ENCODE measurements at regions not wholly inside any gene's neighbourhood (a gene's known extent, or its start where the extent isn't known, plus 50 kb on each side); places are given as distances from the start of the nearest gene placed in this dataset.
"Not testable (repeated sequence)": the region's sequence is repeated elsewhere in the genome, so short reads cannot be mapped to it uniquely, and the experiment has no call there.

DNA sequence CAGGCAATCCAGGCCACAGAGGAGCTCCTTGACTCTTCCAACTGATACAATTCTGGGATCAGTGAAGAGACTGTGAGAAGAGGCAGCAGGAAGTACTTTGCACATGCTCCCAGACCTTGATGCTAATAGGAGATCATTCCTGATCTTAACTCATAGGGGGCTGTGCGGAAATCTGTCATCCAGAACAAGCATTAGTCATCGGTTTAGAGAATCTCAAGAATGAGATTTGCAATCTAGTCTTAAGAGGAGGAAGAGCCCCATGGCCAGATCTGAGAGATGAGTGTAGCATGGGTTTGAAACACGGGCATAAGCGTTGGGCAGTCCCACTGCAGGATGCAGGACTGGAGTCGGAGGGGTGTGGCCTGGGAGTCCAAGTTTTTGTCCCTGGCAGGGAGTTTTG lies 1081.1 kb downstream of the NAALADL2 start:
- intact Hi-C loops (cut with micrococcal nuclease): no loop called here

DNA sequence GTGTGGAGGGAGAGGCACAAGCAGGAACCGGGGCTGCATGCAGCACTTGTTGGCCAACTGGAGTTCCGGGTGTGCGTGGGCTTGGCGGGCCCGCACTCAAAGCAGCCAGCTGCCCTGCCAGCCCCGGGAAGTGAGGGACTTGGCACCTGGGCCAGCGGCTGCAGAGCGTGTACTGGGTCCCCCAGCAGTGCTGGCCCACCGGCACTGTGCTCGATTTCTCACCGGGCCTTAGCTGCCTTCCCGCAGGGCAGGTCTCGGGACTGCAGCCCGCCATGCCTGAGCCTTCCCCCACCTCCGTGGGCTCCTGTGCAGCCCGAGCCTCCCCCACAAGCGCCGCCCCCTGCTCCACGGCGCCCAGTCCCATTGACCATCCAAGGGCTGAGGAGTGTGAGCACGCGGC lies 1078.2 kb downstream of the NAALADL2 start:
- in situ Hi-C loops (cut with MboI); H3K9ac ChIP-seq (ENCODE audit: insufficient read depth in 1 of 2, low read depth in 2 of 2, low read length in 2 of 2); POLR2A ChIA-PET; H3K36me3 ChIP-seq (ENCODE audit: control insufficient read depth, insufficient read depth, low read length); H3K4me2 ChIP-seq (ENCODE audit: insufficient read depth, low read length); BruUV-seq (replicated peaks); ATAC-seq; intact Hi-C loops (cut with micrococcal nuclease); H3K4me1 ChIP-seq (replicated peaks in 1 of 2; ENCODE audit: control insufficient read depth in 2 of 2, insufficient read depth in 2 of 2, low read length in 2 of 2); CTCF ChIA-PET (ENCODE audit: low intra/inter-chr PET ratio); H3K9me1 ChIP-seq (ENCODE audit: control insufficient read depth, insufficient read depth, low read length); H3K79me2 ChIP-seq (ENCODE audit: control insufficient read depth, insufficient read depth, low read length); H3K9me3 ChIP-seq (replicated peaks; ENCODE audit: control insufficient read depth, insufficient read depth, low read depth, low read length); H3K27me3 ChIP-seq (ENCODE audit: control insufficient read depth in 2 of 2, insufficient read depth in 2 of 2, low read length in 2 of 2); FAIRE-seq; H3K27ac ChIP-seq (ENCODE audit: extremely low read depth, low read depth, low read length); H2AFZ ChIP-seq (ENCODE audit: low read depth, low read length); H3K4me3 ChIP-seq; DNase-seq (ENCODE audit: extremely low read depth in 1 of 4, low spot score in 3 of 4); H4K20me1 ChIP-seq (replicated peaks; ENCODE audit: control insufficient read depth, insufficient read depth, low read length): not testable (repeated sequence)
- WGBS (ENCODE audit: insufficient coverage, low coverage, missing lambda C conversion rate): under 1% methylated on average over 17 of the region's 22 CpGs

More for the DNA sequence above, 1081.1 kb downstream of the NAALADL2 start:
- H3K79me2 ChIP-seq (ENCODE audit: control insufficient read depth, insufficient read depth, low read length): no peaks in the 10 kb centered on the region
- in situ Hi-C loops (cut with MboI): no loop called here
- no peaks in the 10 kb centered on the region for H3K27me3 ChIP-seq (ENCODE audit: control insufficient read depth in 2 of 2, insufficient read depth in 2 of 2, low read length in 2 of 2)
- ChIA-PET POLR2A (no interaction called here), CTCF (ENCODE audit: low intra/inter-chr PET ratio) (no interaction called here)
- FAIRE-seq (no peak), DNase-seq (ENCODE audit: extremely low read depth in 1 of 4, low spot score in 3 of 4) (no peak), ATAC-seq (no peak)
- H3K4me2 ChIP-seq (ENCODE audit: insufficient read depth, low read length): no peak overlapping the region
- H3K4me1 ChIP-seq (replicated peaks in 1 of 2; ENCODE audit: control insufficient read depth in 2 of 2, insufficient read depth in 2 of 2, low read length in 2 of 2): no peaks in the 10 kb centered on the region
- H3K9ac ChIP-seq (ENCODE audit: insufficient read depth in 1 of 2, low read depth in 2 of 2, low read length in 2 of 2): no peak overlapping the region
- H4K20me1 ChIP-seq (replicated peaks; ENCODE audit: control insufficient read depth, insufficient read depth, low read length): no peaks in the 10 kb centered on the region
- H3K9me3 ChIP-seq (replicated peaks; ENCODE audit: control insufficient read depth, insufficient read depth, low read depth, low read length): 0 out of 2 replicates have a peak, but pooled peaks cover 1% of the 10 kb centered on the region
- BruUV-seq (replicated peaks): no TSS peak
- no peak overlapping the region for H2AFZ ChIP-seq (ENCODE audit: low read depth, low read length)
- TF ChIP-seq SLC30A9 (CRISPR knock-in tag; IDR thresholded peaks at IDR 0.05) (no peak), PTBP1 (IDR thresholded peaks at IDR 0.05; ENCODE audit: low read depth, low read length) (no peak), SREBF2 (CRISPR knock-in tag; IDR thresholded peaks at IDR 0.05) (no peak)
- WGBS (ENCODE audit: insufficient coverage, low coverage, missing lambda C conversion rate): 1% methylated on average over 5 of the region's 5 CpGs
- no peaks in the 10 kb centered on the region for H3K9me1 ChIP-seq (ENCODE audit: control insufficient read depth, insufficient read depth, low read length)
- no peak overlapping the region for H3K27ac ChIP-seq (ENCODE audit: extremely low read depth, low read depth, low read length)
- H3K4me3 ChIP-seq: no peak overlapping the region
- H3K36me3 ChIP-seq (ENCODE audit: control insufficient read depth, insufficient read depth, low read length): no peaks in the 10 kb centered on the region

Measured in K562 (cell line).